ENCODE measurements at regions not wholly inside any gene's neighbourhood (a gene's known extent, or its start where the extent isn't known, plus 50 kb on each side); places are given as distances from the start of the nearest gene placed in this dataset.

DNA sequence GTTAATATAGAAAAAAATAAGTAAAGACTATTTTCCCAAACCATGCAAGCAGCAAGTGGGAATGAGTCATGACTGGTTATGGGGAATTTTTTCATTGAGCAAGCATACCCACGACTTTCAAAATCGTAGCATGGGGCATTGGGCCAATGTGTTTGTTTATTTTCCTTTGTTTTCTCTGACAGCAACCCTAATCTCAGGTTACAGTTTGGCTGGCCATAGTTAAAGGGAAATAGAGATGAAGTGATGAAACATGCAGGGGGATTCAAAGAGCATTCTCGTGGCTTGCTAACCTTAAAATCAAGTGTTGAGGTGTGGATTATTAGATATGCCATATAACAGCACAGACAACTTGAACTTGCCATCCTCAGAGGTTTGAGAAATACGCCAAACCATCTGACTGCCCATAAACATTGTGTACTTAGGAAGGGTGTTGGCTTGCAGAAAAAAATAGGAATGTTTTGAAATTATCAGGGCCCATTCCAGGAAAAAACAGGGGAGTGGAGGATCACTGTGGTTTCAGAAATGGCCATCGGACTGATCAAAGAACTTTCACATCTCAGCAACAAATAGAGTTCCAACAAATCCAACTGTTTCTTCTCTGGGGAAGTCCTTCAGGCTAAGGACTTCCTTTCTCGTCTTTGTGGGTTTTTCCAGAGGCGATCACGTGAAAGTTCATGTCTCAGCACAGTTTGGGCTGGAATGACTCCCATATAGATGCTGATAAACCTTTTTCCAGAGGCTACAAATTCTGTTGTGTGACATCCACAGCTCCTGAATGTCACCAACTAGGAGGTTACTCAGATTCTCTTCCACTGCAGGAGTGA is 259.1 kb downstream of the SYK start (continued):
- TF ChIP-seq RFX5 (IDR thresholded peaks at IDR 0.05; ENCODE audit: low read length), result no peak

DNA sequence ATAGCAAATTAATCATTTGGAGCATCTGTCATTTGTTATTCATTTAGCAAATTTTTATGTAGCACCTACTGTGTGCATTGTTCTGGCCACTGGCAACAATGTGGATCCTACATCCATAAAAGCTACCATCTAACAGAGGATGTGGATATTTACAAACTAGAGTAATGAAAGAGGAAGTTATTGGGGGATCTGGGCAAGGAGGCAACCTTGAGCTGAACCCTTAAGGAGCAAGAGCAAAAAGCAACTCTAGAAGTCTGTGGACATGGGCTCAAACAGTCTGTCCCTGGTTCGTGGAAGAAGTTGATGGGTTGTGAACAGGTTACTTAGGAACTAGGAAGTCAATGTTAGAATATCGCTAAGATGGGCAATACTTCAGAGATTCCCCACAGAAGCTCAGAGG is 259.9 kb downstream of the SYK start:
- H3K4me3 ChIP-seq (ENCODE audit: low read depth in 2 of 2, low read length in 1 of 2), result no peak overlapping the region
- no peaks in the 10 kb centered on the region for H3K79me2 ChIP-seq (ENCODE audit: insufficient read depth)
- DNase-seq, result no peak
- no peak overlapping the region for H2AFZ ChIP-seq (ENCODE audit: low read depth)
- H3K9ac ChIP-seq, result no peak overlapping the region
- no peaks in the 10 kb centered on the region for H3K9me3 ChIP-seq
- ChIA-PET CTCF (interaction anchor here (0.8 kb wide), 1 partner anchor 165 kb away, joined by 3 read pairs; no protein-coding TSS in a partner anchor), POLR2A (interaction anchor here (0.6 kb wide), 1 partner anchor 39 kb away, joined by 4 read pairs; no protein-coding TSS in a partner anchor)
- no peak overlapping the region for H3K27ac ChIP-seq (ENCODE audit: low read depth in 2 of 2, low read length in 1 of 2)
- H3K36me3 ChIP-seq (replicated peaks in 1 of 2; ENCODE audit: control insufficient read depth in 1 of 2, insufficient read depth in 2 of 2, low read length in 1 of 2), result no peaks in the 10 kb centered on the region
- no peaks in the 10 kb centered on the region for H3K27me3 ChIP-seq (ENCODE audit: insufficient read depth)
- no peaks in the 10 kb centered on the region for H3K9me2 ChIP-seq
- WGBS (ENCODE audit: low lambda C conversion rate), result 78% methylated on average over 2 of the region's 2 CpGs
- TF ChIP-seq, protein P1, sequence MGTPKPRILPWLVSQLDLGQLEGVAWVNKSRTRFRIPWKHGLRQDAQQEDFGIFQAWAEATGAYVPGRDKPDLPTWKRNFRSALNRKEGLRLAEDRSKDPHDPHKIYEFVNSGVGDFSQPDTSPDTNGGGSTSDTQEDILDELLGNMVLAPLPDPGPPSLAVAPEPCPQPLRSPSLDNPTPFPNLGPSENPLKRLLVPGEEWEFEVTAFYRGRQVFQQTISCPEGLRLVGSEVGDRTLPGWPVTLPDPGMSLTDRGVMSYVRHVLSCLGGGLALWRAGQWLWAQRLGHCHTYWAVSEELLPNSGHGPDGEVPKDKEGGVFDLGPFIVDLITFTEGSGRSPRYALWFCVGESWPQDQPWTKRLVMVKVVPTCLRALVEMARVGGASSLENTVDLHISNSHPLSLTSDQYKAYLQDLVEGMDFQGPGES (IDR thresholded peaks at IDR 0.05; ENCODE audit: low read depth, low read length), result no peak
- TF ChIP-seq, protein P2, sequence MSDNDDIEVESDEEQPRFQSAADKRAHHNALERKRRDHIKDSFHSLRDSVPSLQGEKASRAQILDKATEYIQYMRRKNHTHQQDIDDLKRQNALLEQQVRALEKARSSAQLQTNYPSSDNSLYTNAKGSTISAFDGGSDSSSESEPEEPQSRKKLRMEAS (IDR thresholded peaks at IDR 0.05; ENCODE audit: low read depth), result no peak
- no peak for TF ChIP-seq EZH2phosphoT487 (IDR thresholded peaks at IDR 0.05; ENCODE audit: borderline replicate concordance, low read depth)
- TF ChIP-seq TAF1 (IDR thresholded peaks at IDR 0.05; ENCODE audit: borderline replicate concordance, low read depth, low read length), result no peak
- TF ChIP-seq, protein P3, sequence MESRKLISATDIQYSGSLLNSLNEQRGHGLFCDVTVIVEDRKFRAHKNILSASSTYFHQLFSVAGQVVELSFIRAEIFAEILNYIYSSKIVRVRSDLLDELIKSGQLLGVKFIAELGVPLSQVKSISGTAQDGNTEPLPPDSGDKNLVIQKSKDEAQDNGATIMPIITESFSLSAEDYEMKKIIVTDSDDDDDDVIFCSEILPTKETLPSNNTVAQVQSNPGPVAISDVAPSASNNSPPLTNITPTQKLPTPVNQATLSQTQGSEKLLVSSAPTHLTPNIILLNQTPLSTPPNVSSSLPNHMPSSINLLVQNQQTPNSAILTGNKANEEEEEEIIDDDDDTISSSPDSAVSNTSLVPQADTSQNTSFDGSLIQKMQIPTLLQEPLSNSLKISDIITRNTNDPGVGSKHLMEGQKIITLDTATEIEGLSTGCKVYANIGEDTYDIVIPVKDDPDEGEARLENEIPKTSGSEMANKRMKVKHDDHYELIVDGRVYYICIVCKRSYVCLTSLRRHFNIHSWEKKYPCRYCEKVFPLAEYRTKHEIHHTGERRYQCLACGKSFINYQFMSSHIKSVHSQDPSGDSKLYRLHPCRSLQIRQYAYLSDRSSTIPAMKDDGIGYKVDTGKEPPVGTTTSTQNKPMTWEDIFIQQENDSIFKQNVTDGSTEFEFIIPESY (IDR thresholded peaks at IDR 0.05; ENCODE audit: borderline replicate concordance, low read depth), result no peak
- TF ChIP-seq, protein P4, sequence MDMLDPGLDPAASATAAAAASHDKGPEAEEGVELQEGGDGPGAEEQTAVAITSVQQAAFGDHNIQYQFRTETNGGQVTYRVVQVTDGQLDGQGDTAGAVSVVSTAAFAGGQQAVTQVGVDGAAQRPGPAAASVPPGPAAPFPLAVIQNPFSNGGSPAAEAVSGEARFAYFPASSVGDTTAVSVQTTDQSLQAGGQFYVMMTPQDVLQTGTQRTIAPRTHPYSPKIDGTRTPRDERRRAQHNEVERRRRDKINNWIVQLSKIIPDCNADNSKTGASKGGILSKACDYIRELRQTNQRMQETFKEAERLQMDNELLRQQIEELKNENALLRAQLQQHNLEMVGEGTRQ (IDR thresholded peaks at IDR 0.05; ENCODE audit: borderline replicate concordance, low read depth, low read length), result no peak
- TF ChIP-seq RFX5 (IDR thresholded peaks at IDR 0.05; ENCODE audit: low read length), result no peak
- no peak for TF ChIP-seq NRF1 (IDR thresholded peaks at IDR 0.05; ENCODE audit: low read depth, low read length)
- no peak for TF ChIP-seq RXRA (IDR thresholded peaks at IDR 0.05; ENCODE audit: borderline replicate concordance, low read depth)
- no peaks in the 10 kb centered on the region; a peak in 1 of 4 replicates for H3K4me1 ChIP-seq (ENCODE audit: control insufficient read depth in 1 of 2, insufficient read depth in 2 of 2, low read depth in 1 of 2, low read length in 1 of 2)
- H3K4me2 ChIP-seq, result no peak overlapping the region
- H4K20me1 ChIP-seq (ENCODE audit: insufficient read depth), result no peaks in the 10 kb centered on the region
- no peaks in the 10 kb centered on the region for H3F3A ChIP-seq (replicated peaks; ENCODE audit: insufficient read depth)
